Brain microvascular endothelial cell (primary cell): ENCODE measurements at regions not wholly inside any gene's neighbourhood (a gene's known extent, or its start where the extent isn't known, plus 50 kb on each side); places are given as distances from the start of the nearest gene placed in this dataset.

Experiments
- DNase-seq: peaks from one replicate; pipeline ENCODE4 v3.0.0-alpha.2; 2020
- H3K27ac ChIP-seq: fragments of 250-450 bp; sonication (Bioruptor Pico); 2 replicates; pipeline ENCODE4 v1.5.1; 2020; ENCODE audit warnings: mild to moderate bottlenecking, moderate library complexity
- H3K27me3 ChIP-seq: fragments of 250-450 bp; sonication (Bioruptor Pico); replicated peaks from 2 replicates; pipeline ENCODE4 v1.5.1; 2020; ENCODE audit warnings: mild to moderate bottlenecking
- H3K36me3 ChIP-seq: fragments of 250-450 bp; sonication (Bioruptor Pico); replicated peaks from 2 replicates; pipeline ENCODE4 v1.5.1; 2020; ENCODE audit warnings: mild to moderate bottlenecking
- H3K4me3 ChIP-seq: 2 replicates; pipeline ENCODE4 v1.5.1; 2011; ENCODE audit warnings: low read depth, mild to moderate bottlenecking, control low read depth, low read length, moderate library complexity
- in situ Hi-C: cut with HindIII; loops from 2 replicates; pipeline ENCODE4 v1.10.0; 2017; ENCODE audit warnings: low sequenced_read_pairs, low pct_ligation_motif_present
- TF ChIP-seq, protein P1 (sequence below): IDR thresholded peaks from 2 replicates; pipeline ENCODE4 v1.5.1; 2011; ENCODE audit warnings: low read depth, mild to moderate bottlenecking, moderate library complexity, low read length, control low read depth, inconsistent platforms; ENCODE audit errors: missing control alignments

- no peak for DNase-seq
- Histone ChIP-seq H3K27me3 (no peaks in the 10 kb centered on the region), H3K27ac (peak overlapping the region; percentile 96), H3K4me3 (peak overlapping the region; percentile 32), H3K36me3 (no peaks in the 10 kb centered on the region)
- TF ChIP-seq, protein P1, sequence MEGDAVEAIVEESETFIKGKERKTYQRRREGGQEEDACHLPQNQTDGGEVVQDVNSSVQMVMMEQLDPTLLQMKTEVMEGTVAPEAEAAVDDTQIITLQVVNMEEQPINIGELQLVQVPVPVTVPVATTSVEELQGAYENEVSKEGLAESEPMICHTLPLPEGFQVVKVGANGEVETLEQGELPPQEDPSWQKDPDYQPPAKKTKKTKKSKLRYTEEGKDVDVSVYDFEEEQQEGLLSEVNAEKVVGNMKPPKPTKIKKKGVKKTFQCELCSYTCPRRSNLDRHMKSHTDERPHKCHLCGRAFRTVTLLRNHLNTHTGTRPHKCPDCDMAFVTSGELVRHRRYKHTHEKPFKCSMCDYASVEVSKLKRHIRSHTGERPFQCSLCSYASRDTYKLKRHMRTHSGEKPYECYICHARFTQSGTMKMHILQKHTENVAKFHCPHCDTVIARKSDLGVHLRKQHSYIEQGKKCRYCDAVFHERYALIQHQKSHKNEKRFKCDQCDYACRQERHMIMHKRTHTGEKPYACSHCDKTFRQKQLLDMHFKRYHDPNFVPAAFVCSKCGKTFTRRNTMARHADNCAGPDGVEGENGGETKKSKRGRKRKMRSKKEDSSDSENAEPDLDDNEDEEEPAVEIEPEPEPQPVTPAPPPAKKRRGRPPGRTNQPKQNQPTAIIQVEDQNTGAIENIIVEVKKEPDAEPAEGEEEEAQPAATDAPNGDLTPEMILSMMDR = no peak
- in situ Hi-C loops = no loop called here
Observed at GRCh38 chr21:43332861-43333297, 94.1 kb downstream of the SIK1 start.

DNA sequence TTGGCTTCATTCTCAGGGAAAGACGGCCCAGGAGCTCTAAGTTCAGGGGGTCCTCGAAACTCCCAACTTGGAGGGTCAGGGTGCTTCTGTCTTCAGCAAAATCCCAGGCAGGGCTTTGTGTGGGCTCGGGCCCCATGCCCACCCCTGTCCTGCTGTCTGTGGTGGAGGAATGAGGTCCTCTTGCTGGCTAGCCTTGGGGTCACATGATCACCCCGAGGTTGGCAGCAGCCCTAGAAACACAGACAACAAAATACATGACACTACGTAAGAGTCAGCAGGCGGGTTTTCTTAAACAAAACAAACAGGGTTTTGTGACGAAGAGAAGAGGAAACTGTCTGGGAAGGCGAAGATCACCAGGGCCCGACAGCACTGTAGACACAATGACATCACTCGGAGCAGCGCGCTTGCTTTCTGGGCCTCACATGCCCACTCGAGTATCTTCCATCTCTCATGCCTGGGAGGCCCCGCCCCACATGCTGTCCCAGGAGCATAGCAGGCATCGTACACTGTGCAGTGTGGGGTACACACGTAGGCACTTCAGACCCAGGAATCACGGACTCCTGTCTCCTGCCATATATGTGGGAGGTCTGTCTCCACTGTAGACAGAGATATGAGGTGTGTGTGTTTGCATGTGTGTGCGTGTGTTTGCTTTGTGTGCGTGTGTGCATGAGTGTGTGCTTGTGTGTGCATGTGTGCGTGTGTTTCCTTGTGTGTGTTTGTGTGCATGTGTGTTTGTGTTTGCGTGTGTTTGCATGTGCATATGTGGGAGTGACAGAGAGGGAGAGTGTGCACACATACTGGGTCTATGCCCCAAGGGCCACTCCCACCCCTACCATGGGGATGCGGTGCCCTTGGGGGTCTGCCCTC lies 94.7 kb downstream of the SIK1 start:
- DNase-seq = peak; percentile 99
- no peak overlapping the region for H3K4me3 ChIP-seq
- no peaks in the 10 kb centered on the region for H3K36me3 ChIP-seq
- H3K27me3 ChIP-seq = no peaks in the 10 kb centered on the region
- H3K27ac ChIP-seq = peak overlapping the region; percentile 96
- TF ChIP-seq, protein P1 = no peak
- in situ Hi-C loops = no loop called here

GRCh38 chr21:43331111-43331961 lies 95.6 kb downstream of the SIK1 start:
- H3K4me3 ChIP-seq = no peak overlapping the region
- TF ChIP-seq, protein P1 = no peak
- H3K27me3 ChIP-seq = no peaks in the 10 kb centered on the region
- in situ Hi-C loops = no loop called here
- H3K36me3 ChIP-seq = no peaks in the 10 kb centered on the region
- no peak for DNase-seq
- H3K27ac ChIP-seq = peak overlapping the region; percentile 96

- H3K27ac ChIP-seq = no peak overlapping the region
- no peaks in the 10 kb centered on the region for H3K36me3 ChIP-seq
- in situ Hi-C loops = no loop called here
- H3K27me3 ChIP-seq = no peaks in the 10 kb centered on the region
- DNase-seq = no peak
- TF ChIP-seq, protein P1 = no peak
- no peak overlapping the region for H3K4me3 ChIP-seq
Observed at GRCh38 chr21:43330306-43330881, 96.5 kb downstream of the SIK1 start.

DNA sequence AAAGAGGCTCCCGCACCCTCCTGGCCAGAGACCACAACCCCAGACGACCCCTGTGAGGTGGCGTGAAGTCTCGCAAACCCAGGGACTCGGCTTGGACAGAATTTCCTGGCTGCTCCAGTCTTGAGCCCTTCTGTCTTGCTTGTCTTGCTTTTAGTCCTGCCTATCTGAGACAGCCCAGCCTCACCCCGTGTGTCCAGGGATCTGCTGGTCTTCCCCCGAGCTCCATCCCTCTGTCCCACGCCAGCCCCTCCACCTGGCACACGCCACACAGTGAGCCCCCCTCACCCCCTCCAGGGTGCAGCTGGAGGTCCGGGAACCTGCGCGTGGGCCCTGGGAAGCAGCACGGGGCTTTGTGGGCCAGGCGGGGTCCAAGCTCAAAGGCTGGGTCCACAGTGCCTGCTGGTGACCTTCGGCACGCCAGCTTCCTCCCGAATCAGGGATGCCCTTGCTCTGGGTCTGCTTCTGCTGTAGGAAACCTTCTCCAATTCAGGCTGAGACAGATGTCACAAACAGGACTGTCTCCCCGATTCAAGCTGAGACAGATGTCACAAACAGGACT lies 97.1 kb downstream of the SIK1 start:
- TF ChIP-seq, protein P1 = no peak
- no peak for DNase-seq
- H3K4me3 ChIP-seq = no peak overlapping the region
- H3K27me3 ChIP-seq = no peaks in the 10 kb centered on the region
- no peaks in the 10 kb centered on the region for H3K36me3 ChIP-seq
- H3K27ac ChIP-seq = no peak overlapping the region
- in situ Hi-C loops = no loop called here
